ENCODE measurements at regions not wholly inside any gene's neighbourhood (a gene's known extent, or its start where the extent isn't known, plus 50 kb on each side); places are given as distances from the start of the nearest gene placed in this dataset.

DNA sequence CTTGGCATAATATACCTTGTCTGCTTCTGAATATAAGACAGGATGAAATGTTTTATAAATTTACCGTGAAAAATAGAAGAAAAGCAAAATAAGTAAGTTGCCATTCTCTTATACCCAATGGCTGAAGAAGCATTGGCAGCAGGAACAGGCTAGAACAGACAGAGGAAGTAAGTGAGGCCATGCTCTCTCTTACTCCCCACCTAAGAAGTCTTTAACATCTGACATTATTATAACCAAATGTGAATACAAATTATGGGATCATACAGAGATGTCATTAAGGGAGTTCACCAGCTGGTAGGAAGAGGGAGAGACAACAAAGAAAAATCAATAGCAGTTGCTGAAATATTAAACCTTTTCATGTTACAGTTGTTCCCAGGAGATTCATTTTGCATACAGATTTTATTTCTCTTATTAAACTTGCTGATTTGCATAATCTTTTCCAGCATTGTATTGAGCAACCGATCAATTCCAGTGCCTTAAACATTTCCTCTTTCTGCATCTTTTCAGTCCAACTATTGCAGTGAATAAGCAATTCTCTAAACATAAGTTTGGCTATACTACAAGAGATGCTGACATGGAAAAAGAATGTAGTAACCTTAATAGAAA, 270.6 kb downstream of the SLC6A15 start:
- no peak overlapping the region for H3K4me3 ChIP-seq
- no peaks in the 10 kb centered on the region for H3K4me1 ChIP-seq (ENCODE audit: low read depth)
- no peak for DNase-seq
- TF ChIP-seq, protein P1, sequence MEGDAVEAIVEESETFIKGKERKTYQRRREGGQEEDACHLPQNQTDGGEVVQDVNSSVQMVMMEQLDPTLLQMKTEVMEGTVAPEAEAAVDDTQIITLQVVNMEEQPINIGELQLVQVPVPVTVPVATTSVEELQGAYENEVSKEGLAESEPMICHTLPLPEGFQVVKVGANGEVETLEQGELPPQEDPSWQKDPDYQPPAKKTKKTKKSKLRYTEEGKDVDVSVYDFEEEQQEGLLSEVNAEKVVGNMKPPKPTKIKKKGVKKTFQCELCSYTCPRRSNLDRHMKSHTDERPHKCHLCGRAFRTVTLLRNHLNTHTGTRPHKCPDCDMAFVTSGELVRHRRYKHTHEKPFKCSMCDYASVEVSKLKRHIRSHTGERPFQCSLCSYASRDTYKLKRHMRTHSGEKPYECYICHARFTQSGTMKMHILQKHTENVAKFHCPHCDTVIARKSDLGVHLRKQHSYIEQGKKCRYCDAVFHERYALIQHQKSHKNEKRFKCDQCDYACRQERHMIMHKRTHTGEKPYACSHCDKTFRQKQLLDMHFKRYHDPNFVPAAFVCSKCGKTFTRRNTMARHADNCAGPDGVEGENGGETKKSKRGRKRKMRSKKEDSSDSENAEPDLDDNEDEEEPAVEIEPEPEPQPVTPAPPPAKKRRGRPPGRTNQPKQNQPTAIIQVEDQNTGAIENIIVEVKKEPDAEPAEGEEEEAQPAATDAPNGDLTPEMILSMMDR (IDR thresholded peaks at IDR 0.05), result no peak
- intact Hi-C loops (cut with DNase I, micrococcal nuclease), result no loop called here
- no peaks in the 10 kb centered on the region for H3K36me3 ChIP-seq (ENCODE audit: low read depth)
- ATAC-seq, result no peak
- no peaks in the 10 kb centered on the region for H3K9me3 ChIP-seq

- Histone ChIP-seq H3K36me3 (ENCODE audit: low read depth) (no peaks in the 10 kb centered on the region), H3K4me3 (no peak overlapping the region), H3K4me1 (ENCODE audit: low read depth) (no peaks in the 10 kb centered on the region), H3K9me3 (no peaks in the 10 kb centered on the region)
- intact Hi-C loops (cut with DNase I, micrococcal nuclease), result no loop called here
- ATAC-seq (no peak), DNase-seq (no peak)
- TF ChIP-seq, protein P1 (IDR thresholded peaks at IDR 0.05), result no peak
Observed at GRCh38 chr12:84638811-84639368, 273.7 kb downstream of the SLC6A15 start.

DNA sequence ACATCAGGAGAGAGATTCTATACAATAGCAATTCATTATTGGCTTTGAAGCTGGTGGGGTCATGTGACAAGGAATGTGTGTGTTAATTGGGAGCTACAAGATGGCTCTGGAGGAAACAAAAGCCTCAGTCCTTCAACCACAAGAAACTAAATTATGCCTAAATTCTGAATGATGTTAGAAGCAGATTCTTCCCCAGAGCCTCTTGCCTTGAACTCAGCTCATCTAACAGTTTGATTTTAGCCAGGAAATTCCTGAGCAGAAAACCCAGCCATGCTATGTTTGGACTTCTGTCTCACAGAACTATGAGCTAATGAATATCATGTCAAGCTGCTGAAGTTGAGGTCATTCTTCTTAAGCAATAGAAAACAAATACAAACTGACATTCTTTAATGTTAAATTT, 274.7 kb downstream of the SLC6A15 start:
- H3K36me3 ChIP-seq (ENCODE audit: low read depth), result no peaks in the 10 kb centered on the region
- no peaks in the 10 kb centered on the region for H3K4me1 ChIP-seq (ENCODE audit: low read depth)
- H3K9me3 ChIP-seq, result no peaks in the 10 kb centered on the region
- no peak overlapping the region for H3K4me3 ChIP-seq
- ATAC-seq (no peak), DNase-seq (no peak)
- intact Hi-C loops (cut with DNase I, micrococcal nuclease), result no loop called here
- TF ChIP-seq, protein P1 (IDR thresholded peaks at IDR 0.05), result no peak

GRCh38 chr12:84636801-84637290, 275.8 kb downstream of the SLC6A15 start:
- intact Hi-C loops (cut with DNase I, micrococcal nuclease), result no loop called here
- no peak for ATAC-seq
- H3K9me3 ChIP-seq, result no peaks in the 10 kb centered on the region
- TF ChIP-seq, protein P1 (IDR thresholded peaks at IDR 0.05), result no peak
- no peak overlapping the region for H3K4me3 ChIP-seq
- no peaks in the 10 kb centered on the region for H3K36me3 ChIP-seq (ENCODE audit: low read depth)
- no peak for DNase-seq
- H3K4me1 ChIP-seq (ENCODE audit: low read depth), result no peaks in the 10 kb centered on the region

DNA sequence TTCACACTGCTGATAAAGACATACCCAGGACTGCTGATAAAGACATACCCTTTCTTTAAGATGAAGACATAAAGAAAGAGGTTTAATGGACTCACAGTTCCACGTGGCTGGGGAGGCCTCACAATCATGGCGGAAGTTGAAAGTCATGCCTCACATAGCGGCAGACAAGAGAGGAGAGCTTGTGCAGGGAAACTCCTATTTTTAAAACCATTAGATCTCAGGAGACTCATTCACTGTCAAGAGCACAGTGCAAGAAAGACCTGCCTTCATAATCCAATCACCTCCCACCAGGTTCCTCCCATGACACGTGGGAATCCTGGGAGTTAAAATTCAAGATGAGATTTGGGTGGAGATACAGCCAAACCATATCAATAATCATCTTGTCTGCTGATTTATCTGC, 278.1 kb downstream of the SLC6A15 start:
- Histone ChIP-seq H3K4me1 (ENCODE audit: low read depth) (no peaks in the 10 kb centered on the region), H3K36me3 (ENCODE audit: low read depth) (no peaks in the 10 kb centered on the region), H3K4me3 (no peak overlapping the region), H3K9me3 (no peaks in the 10 kb centered on the region)
- DNase-seq (no peak), ATAC-seq (no peak)
- intact Hi-C loops (cut with DNase I, micrococcal nuclease), result no loop called here
- TF ChIP-seq, protein P1 (IDR thresholded peaks at IDR 0.05), result no peak

Measured in mucosa of descending colon (tissue), 3 donors.